Hematopoietic multipotent progenitor cell treated with erythropoietin and hydrocortisone succinate and interleukin-3 and kit ligand, for 6 days (in vitro differentiated cells): ENCODE measurements at regions not wholly inside any gene's neighbourhood (a gene's known extent, or its start where the extent isn't known, plus 50 kb on each side); places are given as distances from the start of the nearest gene placed in this dataset.
"Not testable (repeated sequence)": the region's sequence is repeated elsewhere in the genome, so short reads cannot be mapped to it uniquely, and the experiment has no call there.

Source experiments
- DNase-seq: peaks from one replicate; pipeline ENCODE4 v3.0.0-alpha.2; 2015

DNA sequence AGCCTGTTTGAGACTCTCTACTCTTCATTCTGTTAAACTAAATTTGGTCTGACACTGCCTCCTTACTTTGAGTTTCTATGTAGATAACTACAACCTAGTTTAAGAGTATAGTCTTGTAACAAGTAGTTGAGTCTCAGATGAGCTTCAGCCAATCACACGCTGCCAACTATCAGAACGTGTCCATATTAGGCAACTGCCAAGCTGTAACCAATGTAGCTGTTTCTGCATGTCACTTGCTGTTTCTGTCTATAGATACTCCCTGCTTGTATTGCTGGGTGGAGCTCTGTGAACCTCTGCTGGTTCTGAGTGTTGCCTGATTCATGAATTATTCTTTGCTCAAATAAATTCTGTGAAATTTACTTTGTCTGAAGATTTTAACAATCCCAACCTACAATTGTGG, 452.6 kb upstream of the NR5A2 start:
- DNase-seq: no peak

DNA sequence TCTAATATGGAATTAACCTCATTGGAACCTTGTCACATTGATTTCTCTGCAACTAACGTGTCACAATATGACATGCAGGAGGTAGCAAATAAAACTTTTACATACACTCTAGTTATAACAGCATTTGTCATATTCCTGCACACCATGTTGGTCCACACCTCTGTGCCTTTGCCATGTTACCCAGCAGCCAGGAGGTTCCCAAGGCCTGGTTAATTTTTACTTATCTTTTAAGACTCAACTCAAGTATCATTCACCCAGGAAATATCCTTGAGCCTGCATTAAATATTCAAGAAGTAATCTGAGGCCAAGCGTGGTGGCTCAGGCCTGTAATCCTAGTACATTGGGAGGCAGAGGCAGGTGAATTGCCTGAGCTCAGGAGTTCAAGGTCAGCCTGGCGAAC, 447.2 kb upstream of the NR5A2 start:
- DNase-seq: no peak

DNA sequence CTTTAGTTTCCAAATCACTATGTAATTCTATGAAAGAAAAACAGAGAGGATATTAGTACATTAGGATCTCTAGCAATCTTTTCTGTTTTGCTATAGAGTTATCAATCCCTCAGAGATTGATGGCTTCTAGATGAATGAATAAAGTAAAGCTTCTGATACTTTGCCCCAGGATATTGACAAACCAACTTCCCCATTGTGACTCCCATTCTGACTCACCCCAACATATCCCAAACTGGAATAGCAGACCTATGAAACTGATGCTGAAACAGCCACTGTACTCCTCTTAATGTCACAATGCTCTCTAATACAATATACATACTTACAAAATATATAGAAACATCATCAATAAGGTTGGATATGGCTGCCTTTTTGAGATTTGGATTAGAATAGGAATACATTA, 442.1 kb upstream of the NR5A2 start:
- DNase-seq: no peak

DNA sequence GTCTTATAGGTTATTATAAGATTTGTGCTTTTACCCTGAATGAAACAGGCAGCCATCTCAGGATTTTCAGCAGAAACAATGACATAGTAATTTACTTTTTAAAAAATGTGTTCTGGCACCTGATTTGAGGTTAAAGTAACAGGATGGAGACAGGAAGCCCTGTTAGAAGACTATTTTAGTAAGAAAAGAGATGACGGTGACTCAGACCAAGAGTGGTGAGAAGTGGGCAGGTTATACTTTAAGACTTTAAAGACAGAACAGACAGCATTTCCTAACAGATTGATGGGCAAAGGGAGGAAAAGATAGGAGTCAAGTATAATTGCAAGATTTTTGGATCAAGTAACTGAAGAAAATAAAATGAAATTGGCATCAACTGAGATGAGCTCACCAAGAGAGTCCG, 436.8 kb upstream of the NR5A2 start:
- DNase-seq: no peak

DNA sequence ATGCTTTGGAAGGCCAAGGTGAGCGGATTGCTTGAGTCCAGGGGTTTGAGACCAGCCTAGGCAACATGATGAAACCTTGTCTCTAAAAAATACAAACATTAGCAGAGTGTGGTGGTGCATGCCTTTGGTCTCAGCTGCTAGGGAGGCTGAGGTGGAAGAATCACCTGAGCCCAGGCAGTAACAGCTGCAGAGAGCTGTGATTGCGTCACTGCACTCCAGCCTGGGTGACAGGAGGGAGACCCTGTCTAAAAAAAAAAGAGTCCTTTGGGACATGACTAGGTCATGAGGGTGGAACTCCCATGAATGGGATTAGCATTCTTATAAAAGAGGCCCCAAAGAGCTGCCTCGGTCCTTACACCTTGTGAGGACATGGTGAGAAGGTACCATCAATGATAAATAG, 436.0 kb upstream of the NR5A2 start:
- no peak for DNase-seq

DNA sequence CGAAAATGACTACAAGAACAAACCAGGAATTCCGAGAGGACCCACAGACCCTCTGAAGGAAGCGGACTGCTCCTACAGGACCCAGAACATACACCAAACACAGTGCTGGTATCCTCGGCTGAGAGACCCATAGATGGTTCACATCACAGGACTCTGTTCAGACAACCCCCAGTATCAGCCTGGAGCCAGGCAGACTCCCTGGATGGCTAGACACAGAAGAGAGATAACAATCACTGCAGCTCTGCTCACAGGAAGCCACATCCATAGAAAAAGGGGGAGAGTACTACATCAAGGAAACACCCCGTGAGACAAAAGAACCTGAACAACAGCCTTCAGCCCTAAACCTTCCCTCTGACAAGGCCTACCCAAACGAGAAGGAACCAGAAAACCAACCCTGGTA, 434.0 kb upstream of the NR5A2 start:
- DNase-seq: no peak

DNA sequence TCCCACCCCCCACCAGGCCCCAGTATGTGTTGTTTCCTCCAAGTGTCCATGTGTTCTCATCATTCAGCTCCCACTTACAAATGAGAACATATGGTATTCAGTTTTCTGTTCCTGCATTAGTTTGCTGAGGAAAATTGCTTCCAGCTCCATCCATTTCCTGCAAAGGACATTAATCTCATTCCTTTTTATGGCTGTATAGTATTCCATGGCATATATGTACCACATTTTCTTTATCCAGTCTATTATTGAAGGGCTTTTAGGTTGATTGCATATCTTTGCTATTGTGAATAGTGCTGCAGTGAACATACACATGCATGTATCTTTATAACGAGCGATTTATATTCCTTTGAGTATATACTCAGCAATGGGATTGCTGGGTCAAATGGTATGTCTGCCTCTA, 431.1 kb upstream of the NR5A2 start:
- DNase-seq: not testable (repeated sequence)

DNA sequence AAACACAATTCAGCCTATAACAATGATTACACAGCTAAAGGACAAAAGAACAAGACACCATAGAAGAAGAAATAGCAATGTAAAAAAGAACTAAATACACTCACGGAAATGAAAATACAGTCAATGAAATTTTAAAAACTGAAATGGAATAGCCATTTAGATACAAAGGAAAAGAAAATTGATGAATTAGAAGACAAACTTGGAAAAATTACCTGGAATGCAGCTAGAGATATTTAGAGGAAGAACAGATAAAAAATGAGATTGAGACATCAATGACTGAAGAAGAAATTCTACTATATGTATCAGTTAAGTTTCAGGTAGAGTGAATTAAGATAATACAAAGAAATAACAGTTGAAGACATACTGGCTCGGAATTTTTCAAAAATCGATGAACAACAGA, 430.4 kb upstream of the NR5A2 start:
- no peak for DNase-seq

DNA sequence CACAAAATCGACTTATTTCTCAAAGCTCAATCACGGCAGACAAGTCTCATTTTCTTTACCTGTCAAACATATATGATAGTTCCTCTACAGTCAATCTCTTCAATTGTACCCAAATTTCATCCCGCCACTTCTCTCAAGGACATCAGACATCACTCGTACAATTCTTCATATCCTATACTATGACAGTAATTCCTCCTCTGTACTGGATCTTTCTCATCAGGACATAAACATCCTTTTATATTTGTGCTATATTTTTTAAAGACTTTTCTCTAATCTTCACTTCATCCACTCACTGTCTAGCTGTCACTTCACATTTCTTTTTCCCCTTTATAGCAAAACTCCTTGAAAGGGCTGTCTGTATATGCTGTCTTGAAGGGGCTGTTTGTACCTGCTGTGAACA, 419.1 kb upstream of the NR5A2 start:
- no peak for DNase-seq

DNA sequence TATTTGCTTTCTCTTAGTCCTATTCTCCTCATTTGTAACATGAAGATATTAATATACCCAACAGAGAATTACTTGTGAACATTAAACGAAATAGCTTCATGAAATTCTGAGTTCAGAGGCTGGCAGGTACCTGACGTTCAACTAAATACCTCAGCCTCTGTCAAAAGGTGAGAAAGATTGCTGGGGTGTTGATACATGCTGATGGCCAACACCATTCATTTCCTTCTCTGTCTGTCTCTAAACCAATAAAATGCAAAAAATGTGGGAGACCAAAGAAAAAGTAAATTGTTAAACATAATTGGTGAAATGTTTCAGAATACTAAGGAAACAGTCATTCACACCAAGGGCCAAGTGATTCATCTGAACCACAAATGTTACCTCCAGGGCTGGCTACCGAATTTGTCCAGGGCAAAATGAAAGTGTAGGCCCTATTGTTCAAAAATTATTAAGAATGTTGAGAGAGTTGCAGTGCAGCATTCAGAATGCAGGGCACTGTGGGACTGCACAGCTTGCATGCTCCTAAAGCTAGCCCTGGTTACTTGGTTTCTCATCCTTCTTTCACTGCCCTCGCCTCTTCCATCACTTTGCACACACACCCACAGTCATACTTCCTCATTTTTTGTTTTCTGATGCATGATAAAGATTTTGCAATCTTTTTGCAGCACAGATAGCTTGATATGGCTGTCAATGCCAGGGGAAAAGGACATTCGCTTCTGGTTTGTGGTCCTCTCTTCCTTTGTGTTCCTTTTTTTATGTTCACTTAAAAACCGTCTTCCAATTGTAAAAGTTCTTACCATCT, 414.3 kb upstream of the NR5A2 start:
- DNase-seq: peak; percentile 70

DNA sequence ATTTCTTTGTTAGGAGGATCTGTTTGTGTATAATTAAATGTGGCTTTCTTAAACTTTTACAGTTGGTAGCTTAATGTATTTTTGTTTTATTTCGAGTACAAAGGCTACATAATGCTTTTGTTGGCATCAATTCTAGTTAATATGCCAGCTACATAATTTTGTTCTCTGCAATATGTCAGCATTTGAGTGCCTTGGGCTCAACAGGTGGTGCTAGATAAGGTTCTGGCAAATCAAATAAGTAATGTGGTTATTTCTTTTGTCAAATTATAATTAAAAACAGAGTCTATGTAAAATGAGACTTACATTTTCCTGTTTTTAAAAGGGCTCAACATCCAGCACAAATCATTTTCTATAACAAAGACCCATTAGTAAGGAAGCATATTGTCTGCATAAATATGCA, 410.6 kb upstream of the NR5A2 start:
- no peak for DNase-seq

DNA sequence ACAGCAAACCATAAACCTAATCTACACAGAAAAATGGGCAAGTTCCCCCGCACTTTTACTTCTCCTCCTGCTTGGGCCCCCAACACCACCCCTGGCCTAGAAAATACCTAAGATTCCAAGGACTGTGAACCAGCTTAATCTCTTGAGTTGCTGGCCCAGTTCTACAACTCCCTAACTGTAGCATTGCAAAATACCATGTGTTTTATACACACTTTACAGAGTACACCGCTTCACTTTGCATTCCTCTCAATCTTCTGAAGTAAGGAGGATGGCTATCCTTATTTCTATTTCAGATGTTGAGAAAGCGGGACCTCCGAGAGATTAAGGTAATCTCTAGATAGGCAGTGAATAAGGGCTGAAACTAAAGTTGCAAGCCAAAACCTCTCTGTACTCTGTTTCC, 408.3 kb upstream of the NR5A2 start:
- DNase-seq: no peak

DNA sequence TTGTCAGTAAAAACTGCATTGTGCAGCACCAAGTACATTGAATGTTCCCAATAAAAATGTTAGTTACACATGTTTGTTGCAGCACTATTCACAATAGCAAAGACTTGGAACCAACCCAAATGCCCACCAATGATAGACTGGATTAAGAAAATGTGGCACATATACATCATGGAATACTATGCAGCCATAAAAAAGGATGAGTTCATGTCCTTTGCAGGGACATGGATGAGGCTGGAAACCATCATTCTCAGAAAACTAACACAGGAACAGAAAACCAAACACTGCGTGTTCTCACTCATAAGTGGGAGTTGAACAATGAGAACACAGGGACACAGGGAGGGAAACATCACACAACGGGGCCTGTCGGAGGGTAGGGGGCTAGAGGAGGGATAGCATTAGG, 401.3 kb upstream of the NR5A2 start:
- DNase-seq: not testable (repeated sequence)

DNA sequence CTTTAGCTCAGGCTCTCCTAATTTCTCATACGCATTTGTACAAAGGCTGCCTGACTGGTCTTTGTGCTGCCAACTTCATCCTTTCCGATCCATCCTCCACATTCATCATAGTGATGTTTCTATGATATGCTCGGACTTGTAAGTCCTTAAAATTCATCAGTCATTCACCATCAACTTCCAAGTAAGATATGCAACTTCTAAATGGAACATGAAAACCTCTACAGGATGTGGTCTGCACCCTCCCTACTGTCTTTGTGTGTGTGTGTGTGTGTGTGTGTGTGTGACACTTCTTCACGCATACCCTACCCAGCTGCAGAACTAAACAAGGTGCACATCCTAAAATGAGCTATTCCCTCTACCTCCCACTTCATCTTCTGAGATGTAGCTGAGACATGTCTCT, 397.9 kb upstream of the NR5A2 start:
- DNase-seq: no peak

DNA sequence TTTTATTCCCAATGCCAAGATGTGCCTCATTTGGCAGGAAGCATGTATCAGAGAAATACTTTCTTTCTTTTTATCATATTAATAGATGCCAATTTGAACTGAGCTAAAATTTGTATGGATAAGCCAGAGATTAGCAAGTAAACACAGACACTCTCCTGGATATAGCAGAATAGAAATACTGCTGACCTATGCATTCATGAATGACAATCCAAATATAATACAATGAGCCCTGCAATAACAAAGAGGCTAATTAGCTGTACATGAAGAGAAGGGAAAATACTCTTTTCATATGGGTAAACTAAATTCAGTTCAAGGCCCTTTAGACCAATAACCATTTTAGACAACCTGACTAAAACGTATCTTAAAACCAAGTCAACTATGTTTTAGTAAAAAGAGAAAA, 388.1 kb upstream of the NR5A2 start:
- DNase-seq: no peak

DNA sequence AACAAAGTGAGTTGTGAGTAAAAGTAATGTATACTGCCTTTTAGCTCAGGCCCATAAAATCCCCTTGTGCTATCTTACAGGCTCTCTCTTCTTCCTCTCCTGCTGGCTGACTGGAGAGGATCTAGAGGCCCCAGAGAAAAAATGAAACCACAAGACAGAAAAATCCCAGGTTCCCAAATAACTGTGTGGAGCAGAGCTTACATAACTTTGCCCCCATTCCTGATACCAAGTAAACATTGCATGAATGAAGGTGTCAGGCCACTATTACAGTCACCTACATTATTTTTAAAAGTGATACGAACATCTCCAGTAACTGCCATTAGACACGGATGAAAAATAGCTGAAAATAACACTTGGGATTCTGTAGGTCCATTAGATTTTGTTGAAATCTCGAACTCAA, 386.0 kb upstream of the NR5A2 start:
- no peak for DNase-seq

DNA sequence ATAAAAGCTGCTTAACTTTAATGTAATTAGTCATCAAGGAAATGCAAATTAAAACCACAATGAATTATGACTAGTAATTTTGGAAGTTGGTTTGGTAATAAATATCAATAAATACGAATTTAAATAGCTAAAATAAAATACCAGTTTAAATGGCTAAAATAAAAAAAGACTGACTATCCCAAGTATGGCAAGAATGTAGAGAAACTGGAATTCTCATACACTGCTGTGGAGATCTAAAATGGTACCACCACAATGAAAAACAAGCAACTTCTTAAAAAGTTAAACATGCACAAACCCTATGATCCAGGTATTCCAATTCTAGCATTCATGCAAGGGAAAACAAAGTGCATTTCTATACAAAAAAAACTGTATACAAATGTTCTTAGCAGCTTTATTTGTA, 382.6 kb upstream of the NR5A2 start:
- no peak for DNase-seq

DNA sequence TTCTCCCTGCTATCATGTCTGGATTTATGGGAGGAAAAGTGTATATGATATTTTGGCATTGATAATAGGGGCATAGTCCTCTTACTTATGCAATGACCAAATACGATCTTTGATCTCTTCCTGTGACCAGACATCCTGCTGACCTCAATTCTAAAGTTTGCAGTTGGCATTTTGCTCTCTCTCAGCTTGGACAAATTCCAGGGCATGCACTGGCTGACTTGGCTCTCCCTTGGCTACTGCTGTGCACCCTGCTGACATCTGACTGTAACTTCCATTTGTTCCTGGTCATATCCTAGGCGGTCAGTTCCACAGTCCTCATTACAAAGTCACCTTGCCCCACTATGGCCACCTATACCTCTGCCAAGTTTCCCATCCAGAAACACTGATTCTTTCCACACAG, 380.7 kb upstream of the NR5A2 start:
- DNase-seq: no peak

DNA sequence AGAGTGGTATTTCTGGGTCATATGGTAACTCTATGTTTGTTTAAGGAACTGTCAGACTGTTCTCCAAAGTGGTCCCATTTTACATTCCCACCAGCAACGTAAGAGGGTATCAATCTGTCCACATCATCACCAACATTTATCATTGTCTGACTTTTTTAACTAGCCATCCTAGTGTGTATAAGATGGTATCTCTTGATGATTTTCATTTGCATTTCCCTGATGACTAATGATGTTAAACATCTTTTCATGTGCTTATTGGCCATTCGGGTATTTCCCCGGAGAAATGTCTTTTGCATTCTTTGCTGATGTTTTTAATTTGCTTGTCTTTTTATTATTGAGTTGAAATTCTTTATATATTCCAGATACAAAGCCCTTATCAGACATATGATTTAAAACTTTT, 370.1 kb upstream of the NR5A2 start:
- no peak for DNase-seq

DNA sequence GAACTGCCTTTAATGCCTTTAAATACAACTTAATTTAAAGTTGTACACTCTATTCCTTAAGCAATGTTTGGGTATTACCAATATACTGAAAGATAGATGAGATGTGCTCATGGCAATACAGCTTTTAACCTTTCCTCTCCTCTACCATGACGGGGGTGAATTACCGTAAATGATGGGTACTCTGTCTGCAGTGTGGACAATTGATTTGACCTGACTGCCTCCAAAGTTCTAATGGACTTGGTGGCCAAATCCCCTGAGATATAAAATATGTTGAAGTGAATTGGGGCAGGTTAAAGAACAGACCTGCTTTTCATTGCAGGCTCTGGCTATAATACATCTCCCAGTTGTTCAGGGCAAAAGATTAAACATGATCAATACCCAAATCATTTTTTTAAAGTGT, 367.4 kb upstream of the NR5A2 start:
- DNase-seq: no peak

DNA sequence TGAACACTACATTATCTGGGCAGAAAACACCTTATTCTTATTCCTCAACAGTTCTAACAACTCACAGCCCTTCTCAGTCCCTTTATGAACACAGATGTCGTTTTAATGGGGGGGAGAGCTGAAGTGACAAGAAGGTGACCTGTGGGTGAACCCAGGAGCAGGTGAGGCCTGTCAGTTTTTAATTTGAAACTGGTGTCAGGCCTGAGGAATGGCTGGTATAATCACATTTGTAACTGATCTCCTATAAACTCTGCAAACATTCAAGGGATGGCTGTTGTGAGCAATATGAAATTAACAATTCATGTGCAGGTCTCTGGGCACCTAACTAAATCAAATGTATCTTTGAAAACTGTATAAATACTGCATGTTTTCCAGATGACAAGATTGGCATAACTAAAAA, 362.1 kb upstream of the NR5A2 start:
- no peak for DNase-seq

DNA sequence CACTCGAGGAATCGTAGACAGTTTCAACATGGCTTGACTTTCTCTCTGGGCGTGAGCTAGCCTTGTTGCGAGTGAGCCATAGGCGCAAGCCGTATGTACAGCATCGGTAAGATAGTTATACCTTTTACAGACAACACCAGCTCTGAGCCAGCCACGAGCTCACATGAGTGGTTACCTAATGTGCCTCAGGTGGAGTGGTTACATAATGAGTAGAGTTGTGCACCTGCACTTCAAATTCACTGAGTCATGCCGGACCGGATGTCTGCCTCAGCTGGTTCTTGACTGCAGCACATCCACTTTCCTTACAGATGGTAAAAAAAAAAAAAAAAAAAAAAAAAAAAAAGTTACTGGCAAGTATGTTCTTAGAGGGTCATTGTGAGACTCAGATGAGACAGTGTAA, 360.4 kb upstream of the NR5A2 start:
- no peak for DNase-seq

DNA sequence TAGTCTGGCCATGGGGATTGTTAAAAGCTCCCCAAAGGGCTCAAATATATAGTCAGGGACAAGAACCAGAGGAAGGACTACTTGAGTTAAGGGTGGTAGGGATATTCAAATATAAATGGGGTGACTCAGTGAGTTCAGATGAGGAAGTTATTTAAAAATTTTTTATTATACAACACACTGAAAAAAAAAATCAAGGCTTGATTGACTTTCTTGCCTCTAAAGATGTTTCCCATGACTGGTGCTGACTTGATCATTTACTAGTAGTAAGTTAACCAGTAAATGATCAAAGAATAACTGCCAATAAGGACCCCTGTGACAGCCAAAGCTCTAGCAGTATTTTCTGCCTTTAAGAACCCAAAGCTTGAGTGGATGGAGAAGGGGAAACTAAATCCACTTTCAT, 357.6 kb upstream of the NR5A2 start:
- DNase-seq: no peak

DNA sequence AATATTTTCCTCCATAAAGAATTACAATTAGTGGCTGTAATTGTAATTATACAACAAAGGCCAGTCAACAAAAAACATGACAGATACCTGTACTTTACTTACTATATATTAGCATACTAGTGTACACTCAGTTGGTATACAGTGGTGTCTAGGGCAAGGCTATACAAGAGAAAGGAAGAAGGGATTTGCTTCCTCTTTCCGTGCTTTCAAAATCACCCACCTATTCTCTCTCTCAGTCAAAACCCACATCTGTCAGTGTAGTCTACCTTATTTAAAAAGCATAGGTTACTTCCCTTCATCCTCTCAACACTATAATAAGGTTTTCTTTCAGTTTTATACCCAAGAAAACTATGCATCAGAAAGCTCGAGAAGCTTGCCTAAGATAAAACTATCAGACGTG, 355.8 kb upstream of the NR5A2 start:
- no peak for DNase-seq

DNA sequence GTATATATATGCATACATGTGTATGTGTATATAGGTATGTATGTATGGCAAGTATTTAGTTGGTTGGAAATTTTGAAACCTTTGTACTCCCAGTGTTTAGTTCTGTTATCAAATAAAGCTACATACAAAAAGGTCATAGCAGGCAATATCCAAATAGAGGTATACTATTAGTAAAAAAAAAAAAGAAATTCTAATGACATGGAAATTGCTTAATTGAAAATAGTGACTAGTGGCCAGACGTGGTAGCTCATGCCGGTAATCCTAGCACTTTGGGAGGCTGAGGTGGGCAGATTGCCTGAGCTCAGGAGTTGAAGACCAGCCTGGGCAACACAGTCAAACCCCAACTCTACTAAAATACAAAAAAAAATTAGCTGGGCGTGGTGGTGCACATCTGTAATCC, 351.6 kb upstream of the NR5A2 start:
- no peak for DNase-seq

DNA sequence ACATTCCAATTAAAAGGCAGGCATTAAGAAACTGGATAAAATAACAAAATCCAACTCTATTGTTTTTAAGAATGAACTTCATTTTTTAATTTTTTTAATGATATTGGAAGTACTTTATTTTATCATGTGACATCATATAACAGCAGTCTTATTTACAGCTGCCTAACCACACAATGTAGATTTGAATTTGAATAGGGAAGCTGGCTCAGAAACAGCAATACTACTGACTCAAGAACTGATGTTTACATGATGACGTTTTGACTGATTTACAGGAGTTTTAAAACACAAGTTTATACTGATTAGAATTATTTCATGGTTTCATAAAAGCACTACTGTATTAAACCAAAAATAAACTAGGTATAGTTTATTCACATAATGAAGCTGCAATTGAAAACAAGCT, 348.7 kb upstream of the NR5A2 start:
- peak; percentile 11 for DNase-seq
